Natural killer cell (primary cell): ENCODE measurements at regions not wholly inside any gene's neighbourhood (a gene's known extent, or its start where the extent isn't known, plus 50 kb on each side); places are given as distances from the start of the nearest gene placed in this dataset.

Source experiments
- ATAC-seq, 3 donors: fragments of 150-1000 bp in 2 of 3; fragments of 200-7000 bp in 1 of 3; cut with Tn5 transposase; 1 replicate in 1 of 3; 2 replicates in 2 of 3; pipeline ENCODE4 v1.10.0; 2021; ENCODE audit warnings: mild to moderate bottlenecking in 2 of 3, moderate library complexity in 2 of 3
- DNase-seq, 2 donors: peaks; one replicate each; pipeline versions ENCODE4 v3.0.0 to v3.0.0-alpha.2; 2013 to 2021; ENCODE audit warnings: mixed read lengths in 1 of 2
- H3K27ac ChIP-seq: one replicate; pipeline ENCODE4 v1.5.1; 2013; ENCODE audit warnings: mild to moderate bottlenecking, low read length
- H3K27me3 ChIP-seq: one replicate; pipeline ENCODE4 v1.6.1; 2013; ENCODE audit warnings: low read length; ENCODE audit not compliant: control insufficient read depth, insufficient read depth
- H3K36me3 ChIP-seq: one replicate; pipeline ENCODE4 v1.6.1; 2013; ENCODE audit warnings: low read length; ENCODE audit not compliant: control insufficient read depth, insufficient read depth
- H3K4me1 ChIP-seq: one replicate; pipeline ENCODE4 v1.6.1; 2013; ENCODE audit warnings: low read length; ENCODE audit not compliant: control insufficient read depth, insufficient read depth
- H3K4me3 ChIP-seq: one replicate; pipeline ENCODE4 v1.5.1; 2013; ENCODE audit warnings: low read length
- H3K9me3 ChIP-seq: one replicate; pipeline ENCODE4 v1.6.1; 2013; ENCODE audit warnings: low read length; ENCODE audit not compliant: control insufficient read depth, insufficient read depth
- H3K27ac Mint-ChIP-seq, 2 donors: one replicate each; pipeline ENCODE4 v1.8.0; 2022; ENCODE audit warnings: mild to moderate bottlenecking in 2 of 2, mixed read lengths in 2 of 2, moderate library complexity in 1 of 2
- H3K27me3 Mint-ChIP-seq, 2 donors: one replicate each; pipeline ENCODE4 v1.8.0; 2022; ENCODE audit warnings: low read depth in 2 of 2, mixed read lengths in 2 of 2
- H3K36me3 Mint-ChIP-seq: one replicate; pipeline ENCODE4 v1.8.0; 2022; ENCODE audit warnings: mixed read lengths
- H3K4me1 Mint-ChIP-seq, 2 donors: one replicate each; pipeline ENCODE4 v1.8.0; 2022; ENCODE audit warnings: mixed read lengths in 2 of 2
- H3K4me3 Mint-ChIP-seq: one replicate; pipeline ENCODE4 v1.8.0; 2022; ENCODE audit warnings: mild to moderate bottlenecking, moderate library complexity, mixed read lengths
- H3K9me3 Mint-ChIP-seq, 2 donors: one replicate each; pipeline ENCODE4 v1.8.0; 2022; ENCODE audit warnings: mixed read lengths in 2 of 2
- WGBS: methylation state at CpG from one replicate; pipeline ENCODE4 v1.1.7; 2013; ENCODE audit warnings: missing lambda C conversion rate; ENCODE audit not compliant: insufficient coverage; 5-methylcytosine and 5-hydroxymethylcytosine counted together
- intact Hi-C: fragments of 100-400 bp; cut with micrococcal nuclease; formaldehyde crosslinking; loops from one replicate; pipeline ENCODE4 v1.14.2; 2022
- TF ChIP-seq, protein P1 (sequence below): fragments of 200-600 bp; IDR thresholded peaks from one replicate; pipeline ENCODE4 v1.8.0; 2022; ENCODE audit warnings: antibody characterized with exemption

DNA sequence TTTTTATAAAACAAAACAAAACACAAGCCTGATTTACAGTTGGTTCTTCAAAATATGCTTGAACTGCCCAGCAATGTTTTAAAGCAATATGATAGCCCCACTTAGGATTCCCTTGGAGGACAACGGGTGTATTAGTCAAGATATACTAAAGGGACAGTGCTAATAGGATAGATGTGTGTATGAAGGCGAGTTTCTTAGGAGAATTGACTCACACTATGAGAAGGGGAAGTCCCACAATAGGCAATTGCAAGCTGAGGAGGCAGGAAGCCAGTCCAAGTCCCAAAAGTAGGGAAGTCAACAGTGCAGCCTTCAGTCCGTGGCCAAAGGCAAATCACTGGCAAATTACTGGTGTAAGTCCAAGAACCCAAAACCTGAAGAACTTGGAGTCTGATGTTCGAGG, 167.9 kb downstream of the CBLN2 start:
- no peak overlapping the region for H3K27ac ChIP-seq
- TF ChIP-seq, protein P1, sequence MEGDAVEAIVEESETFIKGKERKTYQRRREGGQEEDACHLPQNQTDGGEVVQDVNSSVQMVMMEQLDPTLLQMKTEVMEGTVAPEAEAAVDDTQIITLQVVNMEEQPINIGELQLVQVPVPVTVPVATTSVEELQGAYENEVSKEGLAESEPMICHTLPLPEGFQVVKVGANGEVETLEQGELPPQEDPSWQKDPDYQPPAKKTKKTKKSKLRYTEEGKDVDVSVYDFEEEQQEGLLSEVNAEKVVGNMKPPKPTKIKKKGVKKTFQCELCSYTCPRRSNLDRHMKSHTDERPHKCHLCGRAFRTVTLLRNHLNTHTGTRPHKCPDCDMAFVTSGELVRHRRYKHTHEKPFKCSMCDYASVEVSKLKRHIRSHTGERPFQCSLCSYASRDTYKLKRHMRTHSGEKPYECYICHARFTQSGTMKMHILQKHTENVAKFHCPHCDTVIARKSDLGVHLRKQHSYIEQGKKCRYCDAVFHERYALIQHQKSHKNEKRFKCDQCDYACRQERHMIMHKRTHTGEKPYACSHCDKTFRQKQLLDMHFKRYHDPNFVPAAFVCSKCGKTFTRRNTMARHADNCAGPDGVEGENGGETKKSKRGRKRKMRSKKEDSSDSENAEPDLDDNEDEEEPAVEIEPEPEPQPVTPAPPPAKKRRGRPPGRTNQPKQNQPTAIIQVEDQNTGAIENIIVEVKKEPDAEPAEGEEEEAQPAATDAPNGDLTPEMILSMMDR: no peak
- no peaks in the 10 kb centered on the region for H3K27me3 ChIP-seq
- no peaks in the 10 kb centered on the region for H3K27me3 Mint-ChIP-seq
- H3K27ac Mint-ChIP-seq: no peak overlapping the region
- H3K4me1 Mint-ChIP-seq: no peaks in the 10 kb centered on the region
- DNase-seq (no peak), ATAC-seq (no peak)
- peaks cover 11 to 16% of the 10 kb centered on the region in 2 donors for H3K9me3 Mint-ChIP-seq
- no peak overlapping the region for H3K4me3 ChIP-seq
- no peaks in the 10 kb centered on the region for H3K4me1 ChIP-seq
- H3K36me3 ChIP-seq: no peaks in the 10 kb centered on the region
- no peaks in the 10 kb centered on the region for H3K36me3 Mint-ChIP-seq
- 45% methylated on average over 4 of the region's 4 CpGs for WGBS
- intact Hi-C loops: no loop called here
- H3K9me3 ChIP-seq: no peaks in the 10 kb centered on the region
- H3K4me3 Mint-ChIP-seq: no peak overlapping the region

DNA sequence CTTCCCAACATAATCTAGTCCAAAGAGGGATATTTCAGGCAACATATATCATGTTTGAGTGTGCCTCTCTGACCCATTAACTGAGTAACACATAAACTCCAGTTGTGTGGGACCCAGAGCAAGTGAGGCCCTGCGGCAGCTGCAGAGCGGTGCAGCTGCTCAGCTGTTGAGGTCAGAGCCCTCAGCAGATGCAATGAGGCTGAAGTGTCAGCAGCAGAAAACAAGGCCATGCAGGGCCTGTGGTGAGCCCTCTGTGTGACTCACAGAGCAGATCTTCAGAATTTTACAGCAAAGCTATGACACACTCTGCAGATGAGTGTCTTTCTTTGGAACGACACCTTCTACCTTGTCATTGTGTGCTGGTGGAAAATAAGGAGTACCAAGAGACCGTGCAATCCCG, 168.5 kb downstream of the CBLN2 start:
- WGBS: 90% methylated on average over 5 of the region's 5 CpGs
- intact Hi-C loops: no loop called here
- peaks cover 3% of the 10 kb centered on the region for H3K9me3 ChIP-seq
- Mint-ChIP-seq H3K4me1 (no peaks in the 10 kb centered on the region), H3K9me3 (peaks cover 11 to 16% of the 10 kb centered on the region in 2 donors), H3K36me3 (no peaks in the 10 kb centered on the region), H3K27ac (no peak overlapping the region), H3K27me3 (no peaks in the 10 kb centered on the region), H3K4me3 (no peak overlapping the region)
- H3K36me3 ChIP-seq: no peaks in the 10 kb centered on the region
- H3K4me1 ChIP-seq: no peaks in the 10 kb centered on the region
- no peak overlapping the region for H3K27ac ChIP-seq
- DNase-seq: no peak
- ATAC-seq: no peak
- H3K4me3 ChIP-seq: no peak overlapping the region
- H3K27me3 ChIP-seq: no peaks in the 10 kb centered on the region
- TF ChIP-seq, protein P1: no peak

DNA sequence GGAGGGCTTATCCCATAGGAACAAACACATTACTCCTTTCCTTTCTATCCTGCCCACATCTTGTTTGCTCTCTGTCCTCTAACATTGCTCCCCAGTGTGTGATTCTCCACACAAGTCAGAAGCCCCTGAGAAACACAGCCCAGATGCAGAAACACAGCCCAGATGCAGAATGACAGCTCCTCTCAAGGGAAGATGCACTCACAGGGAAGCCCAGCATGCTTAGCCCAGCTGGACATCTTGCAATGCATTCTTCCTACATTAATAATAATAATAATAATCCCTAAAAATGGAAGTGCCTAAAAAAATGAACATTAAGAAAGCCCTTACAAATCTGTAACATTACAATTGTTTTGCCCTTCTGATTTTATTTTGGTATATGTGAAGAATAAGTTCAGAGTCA, 172.1 kb downstream of the CBLN2 start:
- DNase-seq (no peak), ATAC-seq (no peak)
- Mint-ChIP-seq H3K4me3 (no peak overlapping the region), H3K36me3 (no peaks in the 10 kb centered on the region), H3K27me3 (no peaks in the 10 kb centered on the region), H3K27ac (no peak overlapping the region), H3K9me3 (peaks cover 6 to 15% of the 10 kb centered on the region in 2 donors), H3K4me1 (no peaks in the 10 kb centered on the region)
- H3K9me3 ChIP-seq: peaks cover 7% of the 10 kb centered on the region
- no peaks in the 10 kb centered on the region for H3K27me3 ChIP-seq
- no peaks in the 10 kb centered on the region for H3K4me1 ChIP-seq
- intact Hi-C loops: no loop called here
- no peak overlapping the region for H3K4me3 ChIP-seq
- no peaks in the 10 kb centered on the region for H3K36me3 ChIP-seq
- TF ChIP-seq, protein P1: no peak
- H3K27ac ChIP-seq: no peak overlapping the region

DNA sequence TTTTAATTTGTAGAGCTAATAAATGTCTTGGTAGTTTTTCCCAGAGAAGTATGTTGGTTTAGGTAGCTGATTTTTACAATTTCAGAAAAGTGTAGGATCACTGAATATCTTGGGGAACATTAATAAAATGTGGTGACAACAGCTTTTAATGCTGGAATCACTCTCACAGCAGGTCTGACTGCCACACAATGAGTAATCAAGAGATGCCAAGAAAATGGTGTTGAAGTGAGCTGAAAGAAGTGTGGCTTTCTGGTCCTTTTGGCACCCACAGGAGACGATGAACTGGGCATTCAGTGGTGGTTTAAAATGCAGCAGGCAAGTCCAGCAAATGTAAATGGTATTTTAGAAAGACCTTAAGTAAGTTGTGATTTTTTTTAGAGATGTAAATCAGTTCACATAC, 175.8 kb downstream of the CBLN2 start:
- Mint-ChIP-seq H3K36me3 (no peaks in the 10 kb centered on the region), H3K4me3 (no peak overlapping the region), H3K27ac (no peak overlapping the region), H3K27me3 (no peaks in the 10 kb centered on the region), H3K4me1 (no peaks in the 10 kb centered on the region), H3K9me3 (peaks cover 16 to 17% of the 10 kb centered on the region in 2 donors)
- intact Hi-C loops: no loop called here
- no peaks in the 10 kb centered on the region for H3K4me1 ChIP-seq
- TF ChIP-seq, protein P1: no peak
- WGBS: 85% methylated on average over 1 of the region's 1 CpG
- H3K4me3 ChIP-seq: no peak overlapping the region
- H3K9me3 ChIP-seq: peaks cover 7% of the 10 kb centered on the region
- DNase-seq (no peak), ATAC-seq (no peak)
- no peaks in the 10 kb centered on the region for H3K36me3 ChIP-seq
- H3K27me3 ChIP-seq: no peaks in the 10 kb centered on the region
- no peak overlapping the region for H3K27ac ChIP-seq
